HG02981 (cell line): ENCODE measurements at regions not wholly inside any gene's neighbourhood (a gene's known extent, or its start where the extent isn't known, plus 50 kb on each side); places are given as distances from the start of the nearest gene placed in this dataset.
"Not testable (repeated sequence)": the region's sequence is repeated elsewhere in the genome, so short reads cannot be mapped to it uniquely, and the experiment has no call there.

ENCODE experiments used
- ATAC-seq: cut with Tn5 transposase; IDR thresholded peaks from one replicate; pipeline ENCODE4 v1.9.1; 2021; ENCODE audit warnings: mild to moderate bottlenecking, moderate library complexity; ENCODE audit not compliant: unreplicated experiment

DNA sequence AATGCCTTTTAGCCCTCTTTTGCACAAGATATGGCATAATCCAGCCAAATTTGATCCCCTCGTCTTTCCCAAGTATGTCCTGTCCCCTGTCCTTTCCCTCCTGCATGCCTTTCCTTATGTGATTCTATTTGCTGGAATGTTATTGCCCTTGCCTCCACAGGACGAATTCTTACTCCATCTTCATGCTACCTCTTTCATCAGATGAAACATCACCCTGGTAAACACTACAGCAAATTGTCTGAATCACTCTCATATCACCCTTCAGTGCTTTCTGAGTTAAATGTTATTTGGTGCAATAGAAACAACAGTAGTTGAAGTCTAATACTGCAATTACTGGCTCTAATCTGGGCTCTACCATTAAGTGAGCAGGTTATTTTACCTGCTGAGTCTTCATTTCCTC is 52.2 kb upstream of the FAT1 start:
- no peak for ATAC-seq

- ATAC-seq, result no peak
Measured at GRCh38 chr4:186778134-186778533, 54.5 kb upstream of the FAT1 start.

DNA sequence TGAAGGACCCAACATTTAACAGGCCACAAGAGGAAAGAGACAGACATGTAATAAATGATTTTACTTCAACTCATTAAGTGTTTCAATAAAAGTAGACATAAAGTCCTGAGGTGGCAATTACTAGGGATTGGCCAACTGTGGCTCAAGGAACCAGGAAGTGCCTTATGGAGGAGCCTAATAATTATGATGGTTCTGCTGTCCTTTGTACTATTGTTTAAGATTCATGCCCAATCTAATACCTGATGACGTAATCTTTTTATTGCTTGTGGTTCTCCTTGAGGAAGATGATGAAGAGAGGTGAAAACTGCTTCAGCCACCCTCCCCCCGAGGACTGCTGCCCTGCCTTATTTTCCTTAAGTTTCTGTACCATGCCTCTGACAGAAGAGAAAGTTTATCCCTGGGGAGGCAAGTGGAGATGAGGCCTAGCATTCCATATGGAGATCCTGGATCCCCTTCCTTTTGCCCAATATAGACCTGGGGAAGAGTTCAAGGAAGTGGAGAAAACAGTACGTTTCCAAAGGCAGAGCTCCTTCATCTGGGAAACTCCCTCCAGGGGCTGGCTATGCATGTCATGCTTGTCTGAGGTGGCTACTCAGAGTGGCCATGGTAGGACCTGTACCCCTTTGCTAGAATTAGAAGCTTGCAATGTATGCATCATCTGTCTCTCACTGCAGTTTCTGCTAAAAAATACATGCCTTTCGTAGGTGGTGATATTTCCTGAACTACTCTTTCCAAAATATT is 56.8 kb upstream of the FAT1 start:
- ATAC-seq, result no peak

- no peak for ATAC-seq
Measured at GRCh38 chr4:186781032-186781917, 57.6 kb upstream of the FAT1 start.

DNA sequence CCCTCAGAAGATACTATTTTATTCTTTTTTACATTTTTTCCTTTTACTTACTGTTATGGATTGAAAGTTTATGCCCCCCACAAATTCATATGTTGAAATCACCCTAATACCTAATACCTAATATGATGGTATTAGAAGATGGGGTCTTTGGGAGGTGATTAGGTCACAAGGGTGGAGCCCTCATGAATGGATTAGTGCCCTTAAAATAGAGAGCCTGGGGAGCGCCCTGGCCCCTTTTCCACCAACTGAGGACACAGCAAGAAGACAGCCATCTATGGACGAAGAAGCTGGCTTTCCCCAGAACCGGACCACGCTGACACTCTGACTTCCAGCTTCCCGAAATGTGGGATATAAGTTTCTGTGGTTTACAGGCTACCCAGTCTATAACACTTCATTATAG is 58.6 kb upstream of the FAT1 start:
- ATAC-seq, result no peak

GRCh38 chr4:186787536-186787935 is 63.9 kb upstream of the FAT1 start:
- ATAC-seq, result no peak

- ATAC-seq, result no peak
Measured at GRCh38 chr4:186789651-186790050, 66.0 kb upstream of the FAT1 start.

DNA sequence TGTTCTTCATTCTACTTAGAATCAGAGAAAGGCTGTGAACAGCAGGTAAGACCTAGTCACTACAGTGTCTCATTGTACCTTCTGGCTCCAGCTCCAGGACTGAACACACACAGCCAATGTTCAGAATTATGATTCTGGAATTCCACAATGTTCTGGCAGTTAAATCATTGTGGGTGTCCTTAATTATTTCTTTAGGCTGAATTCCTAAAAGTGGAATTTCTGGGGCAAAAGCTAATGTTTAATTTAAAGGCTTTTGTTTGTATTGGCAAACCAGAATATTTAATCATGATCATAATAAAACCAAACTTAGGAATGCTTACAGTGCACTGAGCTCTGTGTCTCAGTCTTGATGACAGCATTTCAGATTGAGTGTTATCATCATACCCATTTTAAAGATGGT is 67.0 kb upstream of the FAT1 start:
- no peak for ATAC-seq

- ATAC-seq, result no peak
Measured at GRCh38 chr4:186792728-186793366, 69.2 kb upstream of the FAT1 start.

DNA sequence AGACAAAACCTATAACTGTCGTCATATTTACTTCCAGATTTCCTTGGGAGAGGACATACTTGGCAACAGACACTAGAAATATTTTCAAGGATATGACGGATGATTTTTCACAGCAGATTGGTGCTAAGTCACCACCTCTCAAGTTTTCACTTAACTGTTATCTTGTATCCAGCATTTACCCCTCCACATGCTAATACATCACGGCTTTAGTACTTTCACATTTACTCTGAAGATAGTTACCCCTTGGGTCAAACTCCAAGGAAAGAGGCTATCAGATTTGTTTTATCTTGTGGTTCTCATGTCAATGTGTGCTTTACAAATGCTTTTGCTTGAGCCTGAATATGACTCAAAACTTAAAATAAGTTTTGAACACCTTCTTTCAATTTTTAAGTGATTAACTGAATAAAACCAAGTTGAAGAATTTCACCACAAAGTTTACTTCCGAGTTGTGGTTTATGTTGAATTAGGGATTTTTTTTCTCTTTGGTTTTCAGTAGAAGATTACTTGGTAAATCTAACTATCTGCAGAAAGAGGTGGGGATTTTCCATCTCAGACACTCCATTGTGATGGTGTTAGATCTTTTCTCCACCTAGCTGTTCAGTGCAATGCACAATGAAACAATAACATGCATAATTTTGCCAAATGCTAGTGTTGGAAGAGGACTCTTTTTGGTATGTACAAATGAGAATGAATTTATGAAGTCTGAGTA is 75.4 kb upstream of the FAT1 start:
- ATAC-seq, result no peak

- ATAC-seq, result no peak
Measured at GRCh38 chr4:186805020-186805820, 81.6 kb upstream of the FAT1 start.

- not testable (repeated sequence) for ATAC-seq
Measured at GRCh38 chr4:186805917-186806316, 82.3 kb upstream of the FAT1 start.

DNA sequence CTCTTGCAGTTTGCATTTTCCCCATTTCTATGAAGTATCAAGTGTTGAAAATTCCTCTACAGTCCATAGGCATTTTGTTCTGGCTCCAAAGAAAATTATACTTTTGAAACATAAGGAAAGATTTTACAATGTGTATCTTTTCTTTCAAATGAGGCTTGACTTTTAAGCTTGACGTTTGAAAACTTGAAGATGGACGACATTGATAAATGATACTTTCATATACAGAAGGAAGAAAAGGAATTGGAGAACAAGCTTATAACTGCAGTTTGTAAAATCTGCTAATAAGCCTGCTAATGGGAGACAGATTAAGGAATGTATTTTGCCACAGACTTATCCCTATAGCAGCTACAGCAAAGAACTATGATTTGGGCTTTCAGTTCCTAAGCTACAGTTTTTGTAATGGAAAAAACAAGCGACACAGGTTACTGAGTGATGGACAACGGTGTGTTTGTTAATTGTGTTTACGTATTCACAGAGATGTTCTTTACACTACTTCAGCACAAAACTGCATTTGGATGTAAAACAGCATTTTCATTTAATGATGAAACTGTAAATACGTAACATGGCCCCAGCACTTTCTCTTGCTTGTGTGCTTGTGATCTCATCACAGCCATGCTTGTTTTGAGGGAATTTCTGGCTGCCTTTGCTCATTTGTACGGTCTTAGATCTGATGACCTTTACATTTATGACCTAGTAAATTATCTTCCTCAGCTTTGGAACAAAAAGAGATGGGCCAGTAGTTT is 83.2 kb upstream of the FAT1 start:
- ATAC-seq, result no peak

GRCh38 chr4:186807808-186808629 is 84.4 kb upstream of the FAT1 start:
- ATAC-seq, result no peak

DNA sequence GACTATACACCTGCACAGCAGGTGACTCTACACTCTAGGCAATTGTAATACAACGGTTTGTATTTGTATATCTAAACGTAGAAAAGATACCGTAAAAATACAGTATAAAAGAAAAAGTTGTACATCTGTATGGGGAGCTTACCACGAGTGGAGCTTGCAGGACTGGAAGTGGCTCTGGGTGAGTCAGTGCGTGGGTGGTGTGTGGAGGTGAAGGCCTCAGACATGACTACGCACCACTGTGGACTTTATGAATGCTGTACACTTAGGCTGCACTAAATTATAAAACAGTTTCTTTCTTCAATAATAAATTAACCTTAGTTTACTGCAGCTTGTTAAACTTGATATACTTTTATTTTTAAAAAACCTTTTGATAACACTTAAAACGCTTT is 85.0 kb upstream of the FAT1 start:
- no peak for ATAC-seq

- no peak for ATAC-seq
Measured at GRCh38 chr4:186809070-186809469, 85.4 kb upstream of the FAT1 start.

- ATAC-seq, result no peak
Measured at GRCh38 chr4:186810613-186811150, 87.0 kb upstream of the FAT1 start.

- ATAC-seq, result no peak
Measured at GRCh38 chr4:186812592-186812991, 88.9 kb upstream of the FAT1 start.
